Neural crest cell (in vitro differentiated cells): ENCODE measurements at regions not wholly inside any gene's neighbourhood (a gene's known extent, or its start where the extent isn't known, plus 50 kb on each side); places are given as distances from the start of the nearest gene placed in this dataset.

Source experiments
- DNase-seq: peaks from one replicate; pipeline ENCODE4 v3.0.0; 2021; ENCODE audit warnings: low read depth, mixed read lengths, low spot score
- H3K27ac Mint-ChIP-seq: one replicate; pipeline ENCODE4 v1.8.0; 2021; ENCODE audit warnings: mild to moderate bottlenecking, mixed read lengths; ENCODE audit not compliant: unreplicated experiment
- H3K27me3 Mint-ChIP-seq: 2 replicates; pipeline ENCODE4 v1.8.0; 2021; ENCODE audit warnings: low read depth, mild to moderate bottlenecking, mixed read lengths
- H3K36me3 Mint-ChIP-seq: 2 replicates; pipeline ENCODE4 v1.8.0; 2021; ENCODE audit warnings: low read depth, mild to moderate bottlenecking, mixed read lengths
- H3K4me1 Mint-ChIP-seq: 2 replicates; pipeline ENCODE4 v1.8.0; 2021; ENCODE audit warnings: mixed read lengths
- H3K4me3 Mint-ChIP-seq: one replicate; pipeline ENCODE4 v1.8.0; 2021; ENCODE audit warnings: mild to moderate bottlenecking, mixed read lengths
- H3K9me3 Mint-ChIP-seq: 2 replicates; pipeline ENCODE4 v1.8.0; 2021; ENCODE audit warnings: mixed read lengths
- TF ChIP-seq, protein P1 (sequence below): fragments of 200-600 bp; sonication (generic); conservative IDR thresholded peaks from 2 replicates; pipeline ENCODE4 v1.5.0; 2021; ENCODE audit warnings: antibody characterized with exemption, mild to moderate bottlenecking

DNA sequence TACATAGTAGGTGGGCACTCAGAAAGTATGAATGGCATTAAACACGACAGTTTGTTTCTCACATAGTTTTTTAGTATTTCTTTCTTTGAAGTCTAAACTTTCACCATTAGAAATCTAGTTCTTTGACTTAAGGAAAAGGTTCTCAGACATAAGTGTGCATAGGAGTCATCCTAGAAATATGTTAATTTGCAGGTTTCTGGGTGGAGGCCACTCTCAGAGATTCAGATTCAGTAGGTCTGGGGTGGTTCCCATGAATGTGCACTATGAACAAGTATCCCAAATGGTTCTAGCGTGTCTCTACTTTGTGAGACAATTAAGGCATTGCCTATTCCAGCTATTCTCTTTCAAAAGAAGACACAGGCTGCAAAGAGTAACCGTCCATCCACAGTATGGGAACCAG, 119.3 kb downstream of the NGF start:
- H3K4me3 Mint-ChIP-seq = no peak overlapping the region

DNA sequence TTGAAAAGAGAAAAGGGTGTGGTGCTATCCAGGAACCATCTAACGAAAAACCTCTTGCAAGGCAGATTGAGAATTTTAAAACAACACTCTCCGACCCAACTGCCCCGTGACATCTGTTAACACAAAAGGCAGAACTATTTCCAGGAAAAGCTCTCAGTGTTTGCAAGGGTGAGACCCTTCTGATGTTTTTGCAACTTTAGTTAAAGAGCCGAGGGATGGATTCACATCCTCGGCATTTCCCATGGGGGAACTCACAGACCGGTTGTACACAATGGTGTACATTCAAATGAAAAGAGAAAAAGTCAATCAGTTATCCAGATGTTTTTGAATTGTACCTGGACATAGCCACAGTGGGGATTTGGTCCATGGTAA, 120.0 kb downstream of the NGF start:
- Mint-ChIP-seq H3K27me3 (peaks cover 2% of the 10 kb centered on the region), H3K9me3 (no peaks in the 10 kb centered on the region), H3K27ac (no peak overlapping the region), H3K4me1 (no peaks in the 10 kb centered on the region), H3K36me3 (no peaks in the 10 kb centered on the region), H3K4me3 (no peak overlapping the region)
- no peak for DNase-seq
- TF ChIP-seq, protein P1, sequence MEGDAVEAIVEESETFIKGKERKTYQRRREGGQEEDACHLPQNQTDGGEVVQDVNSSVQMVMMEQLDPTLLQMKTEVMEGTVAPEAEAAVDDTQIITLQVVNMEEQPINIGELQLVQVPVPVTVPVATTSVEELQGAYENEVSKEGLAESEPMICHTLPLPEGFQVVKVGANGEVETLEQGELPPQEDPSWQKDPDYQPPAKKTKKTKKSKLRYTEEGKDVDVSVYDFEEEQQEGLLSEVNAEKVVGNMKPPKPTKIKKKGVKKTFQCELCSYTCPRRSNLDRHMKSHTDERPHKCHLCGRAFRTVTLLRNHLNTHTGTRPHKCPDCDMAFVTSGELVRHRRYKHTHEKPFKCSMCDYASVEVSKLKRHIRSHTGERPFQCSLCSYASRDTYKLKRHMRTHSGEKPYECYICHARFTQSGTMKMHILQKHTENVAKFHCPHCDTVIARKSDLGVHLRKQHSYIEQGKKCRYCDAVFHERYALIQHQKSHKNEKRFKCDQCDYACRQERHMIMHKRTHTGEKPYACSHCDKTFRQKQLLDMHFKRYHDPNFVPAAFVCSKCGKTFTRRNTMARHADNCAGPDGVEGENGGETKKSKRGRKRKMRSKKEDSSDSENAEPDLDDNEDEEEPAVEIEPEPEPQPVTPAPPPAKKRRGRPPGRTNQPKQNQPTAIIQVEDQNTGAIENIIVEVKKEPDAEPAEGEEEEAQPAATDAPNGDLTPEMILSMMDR = no peak

More for the DNA sequence above, 119.3 kb downstream of the NGF start:
- H3K36me3 Mint-ChIP-seq = no peaks in the 10 kb centered on the region
- TF ChIP-seq, protein P1 = no peak
- DNase-seq = no peak
- H3K4me1 Mint-ChIP-seq = no peaks in the 10 kb centered on the region
- no peak overlapping the region for H3K27ac Mint-ChIP-seq
- peaks cover 2% of the 10 kb centered on the region for H3K27me3 Mint-ChIP-seq
- H3K9me3 Mint-ChIP-seq = no peaks in the 10 kb centered on the region

DNA sequence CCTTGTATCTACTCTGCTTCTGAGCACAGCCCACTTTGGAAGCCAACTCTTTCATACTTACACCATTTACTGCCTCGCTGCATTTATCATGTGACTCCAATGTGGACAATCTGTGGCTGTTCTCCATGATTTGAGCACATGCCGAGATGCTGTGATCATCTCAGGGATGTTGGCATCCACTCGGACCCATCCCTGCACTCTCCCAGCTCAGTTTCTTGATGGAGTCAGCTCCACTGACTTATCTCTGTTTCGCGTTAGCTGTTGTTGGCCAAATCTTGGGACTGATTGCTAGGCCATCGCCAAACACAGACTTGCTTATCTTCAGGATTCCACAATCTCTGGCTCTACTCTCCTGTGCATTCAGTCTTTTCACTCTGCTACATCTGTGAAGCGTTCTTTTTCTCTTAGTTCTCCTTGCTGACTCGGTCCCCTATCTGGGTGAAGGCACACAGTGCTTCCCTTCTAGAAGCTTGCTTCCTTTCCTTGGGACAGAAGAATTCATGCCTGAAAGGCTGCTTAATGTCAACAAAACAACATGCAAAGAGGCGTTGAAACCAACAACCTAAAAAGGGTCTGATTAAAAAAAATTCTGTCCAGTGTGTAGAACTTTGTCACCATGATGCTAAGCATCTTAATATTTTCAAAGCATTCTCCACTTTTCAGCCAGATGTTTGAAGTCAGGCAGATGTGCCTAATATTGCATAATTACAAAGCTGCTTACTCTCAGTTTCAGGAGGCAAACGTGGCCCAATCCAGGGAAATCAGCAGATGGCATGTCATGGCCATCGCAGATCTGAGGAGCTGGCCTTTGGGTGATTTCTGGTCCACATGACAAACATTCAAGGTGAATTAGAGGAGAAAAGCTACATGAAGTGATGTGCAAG, 120.7 kb downstream of the NGF start:
- Mint-ChIP-seq H3K27me3 (peaks cover 2% of the 10 kb centered on the region), H3K36me3 (no peaks in the 10 kb centered on the region), H3K4me3 (no peak overlapping the region), H3K9me3 (no peaks in the 10 kb centered on the region), H3K27ac (no peak overlapping the region), H3K4me1 (no peaks in the 10 kb centered on the region)
- TF ChIP-seq, protein P1 = no peak
- DNase-seq = no peak

DNA sequence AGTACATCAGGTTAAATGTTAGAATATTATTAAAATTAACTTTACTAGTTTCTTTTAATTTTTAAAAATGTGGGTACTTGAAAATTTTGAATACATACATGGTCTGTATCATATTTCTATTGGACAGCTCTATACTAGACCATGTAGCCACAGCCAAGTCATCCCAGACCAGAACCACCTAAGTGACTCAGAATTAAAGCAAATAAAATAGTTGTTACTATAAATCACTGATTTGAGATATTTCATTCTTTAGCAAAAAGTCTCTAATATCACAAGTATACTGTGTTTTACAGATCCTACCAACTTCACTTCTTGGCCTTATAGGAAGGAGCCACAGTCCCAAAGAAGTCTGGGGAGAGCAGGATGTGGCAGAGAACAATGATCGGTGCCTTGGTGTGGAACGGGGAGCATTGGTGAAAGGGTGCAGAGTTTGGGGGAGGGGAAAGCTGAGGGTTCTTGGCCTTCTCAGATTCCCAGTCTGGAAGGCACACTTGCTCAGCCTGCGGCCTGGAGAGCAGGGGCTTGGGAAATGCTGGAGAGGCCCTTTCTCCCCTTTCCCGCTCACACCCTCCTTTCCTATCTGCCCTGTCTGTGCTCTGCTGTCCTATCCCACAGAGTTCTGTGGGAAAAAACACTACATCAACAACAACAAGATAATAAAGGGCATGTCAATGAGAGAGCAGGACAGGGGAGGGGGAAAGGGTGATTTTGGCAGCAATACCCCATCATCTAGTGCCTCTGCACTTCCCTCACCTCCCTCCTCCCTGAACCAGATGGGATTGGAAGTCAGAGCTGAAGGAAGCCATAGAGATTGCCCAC, 122.1 kb downstream of the NGF start:
- H3K36me3 Mint-ChIP-seq = no peaks in the 10 kb centered on the region
- no peaks in the 10 kb centered on the region for H3K9me3 Mint-ChIP-seq
- DNase-seq = no peak
- TF ChIP-seq, protein P1 = no peak
- no peak overlapping the region for H3K27ac Mint-ChIP-seq
- peaks cover 2% of the 10 kb centered on the region for H3K27me3 Mint-ChIP-seq
- no peak overlapping the region for H3K4me3 Mint-ChIP-seq
- H3K4me1 Mint-ChIP-seq = no peaks in the 10 kb centered on the region

DNA sequence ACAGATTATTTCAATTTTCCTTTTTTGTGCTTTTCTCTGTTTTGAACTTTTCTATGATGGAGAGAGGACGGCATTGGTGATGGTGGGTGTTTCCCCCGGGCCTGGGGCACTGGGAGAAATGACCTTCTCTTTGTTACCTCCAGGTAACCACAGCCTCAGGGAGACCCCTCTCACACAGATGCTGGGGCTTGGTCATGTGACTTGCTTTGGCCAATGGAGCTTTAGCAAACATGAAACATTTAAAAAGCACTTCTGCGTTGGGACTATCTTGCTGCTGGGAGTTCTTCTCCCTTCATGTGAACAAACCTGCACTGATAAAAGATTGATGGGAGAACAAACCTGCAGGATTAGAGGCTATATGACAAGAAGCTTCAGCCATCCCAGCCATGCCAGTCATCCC, 122.9 kb downstream of the NGF start:
- Mint-ChIP-seq H3K27me3 (peaks cover 2% of the 10 kb centered on the region), H3K9me3 (no peaks in the 10 kb centered on the region), H3K27ac (no peak overlapping the region), H3K36me3 (no peaks in the 10 kb centered on the region), H3K4me3 (no peak overlapping the region), H3K4me1 (no peaks in the 10 kb centered on the region)
- TF ChIP-seq, protein P1 = no peak
- DNase-seq = no peak
